K562 (cell line): ENCODE measurements at regions not wholly inside any gene's neighbourhood (a gene's known extent, or its start where the extent isn't known, plus 50 kb on each side); places are given as distances from the start of the nearest gene placed in this dataset.

Experiments used
- ATAC-seq: fragments of 200-7000 bp; cut with Tn5 transposase; 3 replicates; pipeline ENCODE4 v1.9.1; 2020; ENCODE audit warnings: moderate library complexity
- BruUV-seq: library from RNA; stranded (reverse); fragments of 400-500 nt; replicated peaks from 2 replicates; lab custom pipeline; 2021; lab: Mats Ljungman, UMichigan
- CTCF ChIA-PET: fragments of 300-600 bp; formaldehyde crosslinking; extraction: SDS; loops from one replicate; lab custom pipeline; 2021; ENCODE audit warnings: low intra/inter-chr PET ratio; lab: Yijun Ruan, JAX
- POLR2A ChIA-PET: fragments of 300-600, 350-650 bp; sonication (Branson Sonifier 250); formaldehyde crosslinking; extraction: SDS; loops from one replicate; lab custom pipeline; 2021; ENCODE audit warnings: antibody characterized with exemption, inconsistent platforms; lab: Yijun Ruan, JAX
- DNase-seq, 4 experiments: peaks; one replicate each; pipeline versions ENCODE4 v3.0.0 to v3.0.0-alpha.2; 2011 to 2018; ENCODE audit warnings: low spot score in 3 of 4, mixed read lengths in 3 of 4; ENCODE audit errors: extremely low read depth in 1 of 4
- FAIRE-seq: peaks from 2 replicates; lab custom pipeline; 2011; peaks lifted over from hg19 to GRCh38; lab: Jason Lieb, UNC
- H2AFZ ChIP-seq: 2 replicates; pipeline ENCODE4 v1.6.0; 2011; ENCODE audit warnings: low read depth, low read length, control low read depth, inconsistent platforms
- H3K27ac ChIP-seq: fragments of 200-600 bp; 3 replicates; pipeline ENCODE4 v1.8.0; 2011; ENCODE audit warnings: low read depth, mild to moderate bottlenecking, control low read depth, inconsistent platforms, low read length, moderate library complexity, mixed read lengths; ENCODE audit errors: extremely low read depth
- H3K27me3 ChIP-seq, 2 experiments: fragments of 300-600 bp in 1 of 2; 2 replicates in 1 of 2; 3 replicates in 1 of 2; pipeline versions ENCODE4 v1.6.0 to v1.8.0; 2011; ENCODE audit warnings: inconsistent platforms in 2 of 2, low read length in 2 of 2, mild to moderate bottlenecking in 1 of 2, mixed read lengths in 1 of 2, moderate library complexity in 1 of 2; ENCODE audit not compliant: control insufficient read depth in 2 of 2, insufficient read depth in 2 of 2
- H3K36me3 ChIP-seq: fragments of 300-600 bp; 3 replicates; pipeline ENCODE4 v1.8.0; 2011; ENCODE audit warnings: mild to moderate bottlenecking, low read length, inconsistent platforms; ENCODE audit not compliant: control insufficient read depth, insufficient read depth
- H3K4me1 ChIP-seq, 2 experiments: fragments of 200-600 bp in 1 of 2; replicated peaks in 1 of 2; 2 replicates in 1 of 2; 3 replicates in 1 of 2; pipeline versions ENCODE4 v1.5.1 to v1.8.0; 2011; ENCODE audit warnings: inconsistent platforms in 2 of 2, low read length in 2 of 2, mild to moderate bottlenecking in 1 of 2, mixed read lengths in 1 of 2, moderate library complexity in 1 of 2; ENCODE audit not compliant: control insufficient read depth in 2 of 2, insufficient read depth in 2 of 2
- H3K4me2 ChIP-seq: 2 replicates; pipeline ENCODE4 v1.6.1; 2011; ENCODE audit warnings: low read length, control low read depth, inconsistent platforms, mixed read lengths; ENCODE audit not compliant: insufficient read depth
- H3K4me3 ChIP-seq: fragments of 200-600 bp; sonication (generic), shearing (Covaris generic); 2 replicates; pipeline ENCODE4 v1.5.1; 2016; ENCODE audit warnings: control low read depth, inconsistent platforms
- H3K79me2 ChIP-seq: fragments of 200-600 bp; 3 replicates; pipeline ENCODE4 v1.8.0; 2011; ENCODE audit warnings: low read length, inconsistent platforms; ENCODE audit not compliant: control insufficient read depth, insufficient read depth
- H3K9ac ChIP-seq, 2 experiments: 2 replicates each; pipeline versions ENCODE4 v1.6.0 to v1.6.1; 2011; ENCODE audit warnings: low read depth in 2 of 2, low read length in 2 of 2, control low read depth in 1 of 2, inconsistent platforms in 1 of 2, mild to moderate bottlenecking in 1 of 2, mixed read lengths in 1 of 2; ENCODE audit not compliant: insufficient read depth in 1 of 2
- H3K9me1 ChIP-seq: one replicate; pipeline ENCODE4 v1.6.0; 2011; ENCODE audit warnings: inconsistent platforms, mild to moderate bottlenecking, low read length, moderate library complexity; ENCODE audit not compliant: control insufficient read depth, insufficient read depth
- H3K9me3 ChIP-seq: replicated peaks from 2 replicates; pipeline ENCODE4 v1.5.1; 2011; ENCODE audit warnings: low read depth, low read length, inconsistent platforms; ENCODE audit not compliant: control insufficient read depth, insufficient read depth
- H4K20me1 ChIP-seq: replicated peaks from 2 replicates; pipeline ENCODE4 v1.6.1; 2011; ENCODE audit warnings: low read length, inconsistent platforms, mixed read lengths; ENCODE audit not compliant: control insufficient read depth, insufficient read depth
- ETV1 ChIP-seq: fragments of 450-650 bp; conservative IDR thresholded peaks from 2 replicates; pipeline ENCODE4 v1.6.1; 2016; ENCODE audit warnings: missing genetic modification characterization, control low read depth, low read depth, missing compliant biosample characterization
- GABPA ChIP-seq: fragments of 200-800 bp; sonication (Bioruptor generic); conservative IDR thresholded peaks from 2 replicates; pipeline ENCODE4 v1.6.1; 2016; ENCODE audit warnings: low read depth, missing genetic modification characterization, missing compliant biosample characterization
- GABPB1 ChIP-seq: sonication (generic); formaldehyde crosslinking; IDR thresholded peaks from 2 replicates; pipeline ENCODE4 v1.8.0; 2022; ENCODE audit warnings: mild to moderate bottlenecking, missing genetic modification reagents
- TAF1 ChIP-seq: IDR thresholded peaks from 2 replicates; pipeline ENCODE4 v1.6.1; 2011; ENCODE audit warnings: mild to moderate bottlenecking, low read length, moderate library complexity; ENCODE audit not compliant: insufficient read depth, control insufficient read depth, severe bottlenecking; ENCODE audit errors: extremely low read depth
- ZFP1 ChIP-seq: fragments of 450-650 bp; formaldehyde crosslinking; IDR thresholded peaks from 2 replicates; pipeline ENCODE4 v1.4.0; 2020; ENCODE audit warnings: mild to moderate bottlenecking, mixed read lengths
- ZFP30 ChIP-seq: fragments of 250-450 bp; sonication (Bioruptor Pico); IDR thresholded peaks from 2 replicates; pipeline ENCODE4 v1.8.0; 2022; ENCODE audit warnings: moderate library complexity, mild to moderate bottlenecking, inconsistent platforms, borderline replicate concordance
- ZNF551 ChIP-seq: fragments of 250-450 bp; sonication (Bioruptor Pico); IDR thresholded peaks from 2 replicates; pipeline ENCODE4 v1.5.0; 2021; ENCODE audit warnings: mild to moderate bottlenecking, moderate library complexity
- WGBS: fragments of 100-300 bp; shearing (Covaris generic); methylation state at CpG from one replicate; pipeline ENCODE4 v1.1.6; 2016; ENCODE audit warnings: low coverage, mixed read lengths; ENCODE audit not compliant: insufficient coverage; ENCODE audit errors: missing lambda C conversion rate; 5-methylcytosine and 5-hydroxymethylcytosine counted together
- in situ Hi-C: fragments of 300-500 bp; cut with MboI; formaldehyde crosslinking; loops from 4 replicates; pipeline ENCODE4 v1.15.0; 2018; ENCODE audit warnings: inconsistent platforms, mixed read lengths
- intact Hi-C: fragments of 100-400 bp; cut with micrococcal nuclease; formaldehyde crosslinking; loops from 2 replicates; pipeline ENCODE4 v1.14.2; 2022

- ChIA-PET CTCF (no interaction called here), POLR2A (no interaction called here)
- no peaks in the 10 kb centered on the region for H3K27me3 ChIP-seq
- no peak overlapping the region for H3K27ac ChIP-seq
- in situ Hi-C loops: no loop called here
- BruUV-seq: no TSS peak
- FAIRE-seq: no peak
- ATAC-seq: no peak
- no peaks in the 10 kb centered on the region for H3K9me3 ChIP-seq
- no peaks in the 10 kb centered on the region for H3K4me1 ChIP-seq
- intact Hi-C loops: no loop called here
- H3K4me2 ChIP-seq: no peak overlapping the region
- H3K9me1 ChIP-seq: no peaks in the 10 kb centered on the region
- H3K4me3 ChIP-seq: no peak overlapping the region
- no peaks in the 10 kb centered on the region for H3K79me2 ChIP-seq
- H3K9ac ChIP-seq: no peak overlapping the region
- TF ChIP-seq ZFP1 (CRISPR knock-in tag) (no peak), ETV1 (tag) (no peak), GABPB1 (CRISPR knock-in tag) (no peak), GABPA (tag) (no peak), ZNF551 (CRISPR knock-in tag) (no peak), TAF1 (no peak), ZFP30 (CRISPR knock-in tag) (no peak)
- H4K20me1 ChIP-seq: no peaks in the 10 kb centered on the region
- no peaks in the 10 kb centered on the region for H3K36me3 ChIP-seq
- 0% methylated on average over 3 of the region's 3 CpGs for WGBS
- no peak overlapping the region for H2AFZ ChIP-seq
- no peak for DNase-seq
Observed at GRCh38 chr20:11080010-11080409, 406.2 kb upstream of the JAG1 start.
